ENCODE measurements at regions not wholly inside any gene's neighbourhood (a gene's known extent, or its start where the extent isn't known, plus 50 kb on each side); places are given as distances from the start of the nearest gene placed in this dataset.
"Not testable (repeated sequence)": the region's sequence is repeated elsewhere in the genome, so short reads cannot be mapped to it uniquely, and the experiment has no call there.

DNA sequence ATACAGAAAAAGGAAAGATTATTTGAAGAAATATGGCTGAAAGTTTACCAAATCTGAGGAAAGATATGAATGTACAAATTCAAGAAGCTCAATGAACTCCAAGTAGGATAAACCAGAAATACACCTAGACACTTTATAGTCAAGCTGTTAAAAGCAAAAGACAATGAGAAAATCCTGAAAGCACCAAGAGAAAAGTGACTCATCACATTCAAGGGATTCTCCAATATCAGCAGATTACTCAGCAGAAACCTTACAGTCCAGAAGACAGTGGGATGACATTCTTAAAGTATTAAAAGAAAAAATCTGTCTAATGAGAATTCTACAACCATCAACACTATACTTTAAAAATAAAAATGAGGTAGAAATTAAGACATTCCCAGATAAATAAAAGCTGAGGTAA is 223.8 kb upstream of the ZCCHC13 start:
- DNase-seq: no peak

DNA sequence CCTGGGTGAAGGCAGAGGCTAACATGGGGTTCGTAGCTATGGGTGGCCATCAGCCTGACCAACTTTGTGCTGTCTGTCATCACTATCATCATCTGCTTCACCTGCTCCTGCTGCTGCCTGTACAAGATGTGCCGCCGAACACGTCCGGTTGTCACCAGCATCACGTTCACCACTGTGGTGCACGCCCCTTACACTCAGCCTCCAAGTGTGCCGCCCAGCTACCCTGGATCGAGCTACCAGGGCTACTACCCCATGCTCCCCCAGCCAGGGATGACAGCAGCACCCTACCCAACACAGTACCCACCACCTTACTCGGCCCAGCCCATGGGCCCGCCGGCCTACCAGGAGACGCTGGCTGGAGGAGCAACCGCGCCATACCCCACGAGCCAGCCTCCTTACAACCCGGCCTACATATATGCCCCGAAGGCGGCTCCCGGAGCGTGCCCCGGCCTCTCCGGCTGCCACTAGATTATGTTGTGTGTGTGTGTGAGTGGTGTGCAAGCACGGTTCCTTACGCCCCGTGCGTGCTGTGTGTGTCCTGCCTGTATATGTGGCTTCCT is 213.4 kb upstream of the XIST start:
- no peak for DNase-seq

DNA sequence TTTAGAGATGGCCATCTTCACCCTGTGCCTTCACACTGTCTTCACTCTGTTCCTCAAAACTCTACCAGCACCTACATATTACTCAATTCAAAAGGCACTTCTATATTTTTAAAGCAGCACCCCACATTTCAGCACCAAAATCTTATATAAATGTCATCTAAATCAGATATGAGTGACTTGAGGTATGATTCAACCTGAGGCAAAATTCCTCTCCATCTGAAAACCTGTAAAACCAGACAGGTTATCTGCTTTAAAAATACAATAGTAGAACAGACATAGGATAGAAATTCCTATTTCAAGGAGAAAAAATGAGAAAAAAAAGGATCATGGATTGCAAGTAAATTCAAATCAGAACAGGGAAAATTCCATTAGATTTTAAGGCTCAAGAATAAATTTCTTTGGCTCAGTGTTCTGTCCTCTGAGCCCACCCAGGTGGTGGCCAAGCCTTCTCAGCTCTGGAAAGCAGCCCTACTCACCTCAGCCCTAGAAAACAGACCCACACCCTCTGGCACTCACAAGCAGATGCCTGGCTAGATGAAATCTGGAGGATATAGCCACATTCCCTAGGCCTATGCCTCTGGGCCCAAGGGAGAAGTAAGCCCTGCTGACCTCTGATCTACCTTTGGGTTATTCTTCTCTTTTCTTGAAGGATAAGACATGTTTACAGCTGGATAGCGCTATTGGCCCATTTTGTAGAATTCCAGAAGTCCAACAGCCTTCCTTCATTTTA is 211.1 kb upstream of the XIST start:
- no peak for DNase-seq

DNA sequence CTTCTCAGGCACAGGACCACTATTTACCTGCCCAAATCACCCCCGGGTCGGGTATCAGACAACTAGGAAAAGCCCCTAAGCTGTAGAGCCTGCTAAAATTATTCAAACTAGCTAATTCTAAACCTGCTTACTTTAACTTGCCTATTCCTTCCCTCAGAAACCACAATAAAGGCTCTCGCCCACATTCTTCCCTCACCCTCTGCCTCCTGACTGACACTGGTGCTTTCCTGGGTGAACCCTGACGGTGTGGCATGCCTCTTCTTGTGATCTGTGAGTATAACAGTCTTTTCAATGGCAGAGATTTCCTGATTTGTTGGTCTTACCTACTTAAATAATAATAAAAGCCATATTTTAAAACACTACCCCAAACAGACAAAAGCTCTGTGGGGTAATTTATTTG is 209.4 kb upstream of the XIST start:
- peak in 2 of 56 donors; percentile 0 to 2 for DNase-seq

DNA sequence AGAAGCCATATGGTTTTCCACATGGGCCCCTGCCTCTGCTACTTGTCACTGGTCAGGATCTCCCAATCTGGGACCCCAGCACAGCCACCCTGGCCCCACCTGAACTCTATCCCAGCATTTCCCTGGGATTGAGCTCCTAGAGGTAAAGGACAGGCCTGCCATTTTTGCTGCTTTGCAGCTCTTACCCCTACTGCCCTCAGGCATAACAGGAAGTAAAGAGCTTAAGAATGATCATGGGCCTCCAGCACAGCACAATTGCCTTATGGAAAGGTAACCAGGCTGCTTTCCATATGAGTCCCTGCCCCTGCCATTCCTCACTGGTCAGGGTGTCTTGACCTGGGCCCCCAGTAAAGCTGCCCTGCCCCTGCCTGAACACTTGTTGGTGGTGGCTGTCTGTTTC is 196.6 kb upstream of the XIST start:
- no peak for DNase-seq

DNA sequence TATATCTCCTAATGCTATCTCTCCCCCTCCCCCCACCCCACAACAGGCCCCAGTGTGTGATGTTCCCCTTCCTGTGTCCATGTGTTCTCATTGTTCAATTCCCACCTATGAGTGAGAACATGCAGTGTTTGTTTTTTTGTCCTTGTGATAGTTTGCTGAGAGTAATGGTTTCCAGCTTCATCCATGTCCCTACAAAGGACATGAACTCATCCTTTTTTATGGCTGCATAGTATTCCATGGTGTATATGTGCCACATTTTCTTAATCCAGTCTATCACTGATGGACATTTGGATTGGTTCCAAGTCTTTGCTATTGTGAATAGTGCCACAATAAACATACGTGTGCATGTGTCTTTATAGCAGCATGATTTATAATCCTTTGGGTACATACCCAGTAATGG is 181.6 kb upstream of the XIST start:
- DNase-seq: not testable (repeated sequence)

DNA sequence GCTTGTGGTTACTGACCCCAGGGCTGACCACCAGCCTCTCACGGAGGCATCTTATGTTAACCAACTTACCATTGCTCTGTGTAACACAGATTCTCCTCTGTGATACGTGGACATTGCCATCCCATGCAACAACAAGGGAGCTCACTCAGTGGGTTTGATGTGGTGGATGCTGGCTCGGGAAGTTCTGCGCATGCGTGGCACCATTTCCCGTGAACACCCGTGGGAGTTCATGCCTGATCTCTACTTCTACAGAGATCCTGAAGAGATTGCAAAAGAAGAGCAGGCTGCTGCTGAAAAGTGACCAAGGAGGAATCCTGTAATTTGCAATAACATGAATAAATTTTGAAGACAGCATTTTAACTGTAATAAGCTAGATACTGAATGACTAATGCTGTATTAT is 179.0 kb upstream of the XIST start:
- DNase-seq: not testable (repeated sequence)

DNA sequence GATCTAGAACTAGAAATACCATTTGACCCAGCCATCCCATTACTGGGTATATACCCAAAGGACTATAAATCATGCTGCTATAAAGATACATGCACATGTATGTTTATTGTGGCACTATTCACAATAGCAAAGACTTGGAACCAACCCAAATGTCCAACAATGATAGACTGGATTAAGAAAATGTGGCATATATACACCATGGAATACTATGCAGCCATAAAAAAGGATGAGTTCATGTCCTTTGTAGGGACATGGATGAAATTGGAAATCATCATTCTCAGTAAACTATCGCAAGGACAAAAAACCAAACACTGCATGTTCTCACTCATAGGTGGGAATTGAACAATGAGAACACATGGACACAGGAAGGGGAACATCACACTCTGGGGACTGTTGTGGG is 178.3 kb upstream of the XIST start:
- DNase-seq: not testable (repeated sequence)

DNA sequence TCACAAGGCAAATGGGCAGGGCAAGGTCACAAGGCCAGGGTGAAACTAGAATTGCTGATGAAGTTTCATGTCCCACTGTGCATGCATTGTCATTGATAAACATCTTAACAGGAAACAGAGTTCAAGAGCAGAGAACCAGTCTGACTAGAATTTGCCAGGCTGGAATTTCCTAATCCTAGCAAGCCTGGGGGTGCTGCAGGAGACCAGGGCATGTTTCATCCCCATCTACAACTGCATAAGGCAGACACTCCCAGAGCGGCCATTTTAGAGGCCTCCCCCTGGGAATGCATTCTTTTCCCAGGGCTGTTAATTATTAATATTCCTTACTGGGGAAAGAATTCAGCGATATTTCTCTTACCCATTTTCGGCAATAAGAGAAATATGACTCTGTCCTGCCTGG is 172.6 kb upstream of the XIST start:
- DNase-seq: not testable (repeated sequence)

DNA sequence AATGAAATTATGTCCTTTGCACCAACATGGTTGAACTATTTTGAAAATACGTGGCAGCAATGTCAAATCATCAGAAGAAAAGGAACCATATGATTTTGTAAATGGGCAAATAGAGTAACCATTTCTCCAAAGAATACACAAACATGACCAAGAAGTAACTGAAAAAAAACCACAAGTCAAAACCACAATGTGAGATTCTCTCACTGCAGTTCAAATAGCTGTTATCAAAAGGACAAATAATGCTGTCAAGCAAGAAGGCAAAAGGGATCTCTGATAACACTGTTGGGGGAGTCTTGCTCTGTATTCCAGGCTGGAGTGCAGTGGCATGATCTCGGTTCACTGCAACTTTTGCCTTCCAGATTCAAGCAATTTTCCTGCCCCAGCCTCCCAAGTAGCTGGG is 170.7 kb upstream of the XIST start:
- DNase-seq: no peak

DNA sequence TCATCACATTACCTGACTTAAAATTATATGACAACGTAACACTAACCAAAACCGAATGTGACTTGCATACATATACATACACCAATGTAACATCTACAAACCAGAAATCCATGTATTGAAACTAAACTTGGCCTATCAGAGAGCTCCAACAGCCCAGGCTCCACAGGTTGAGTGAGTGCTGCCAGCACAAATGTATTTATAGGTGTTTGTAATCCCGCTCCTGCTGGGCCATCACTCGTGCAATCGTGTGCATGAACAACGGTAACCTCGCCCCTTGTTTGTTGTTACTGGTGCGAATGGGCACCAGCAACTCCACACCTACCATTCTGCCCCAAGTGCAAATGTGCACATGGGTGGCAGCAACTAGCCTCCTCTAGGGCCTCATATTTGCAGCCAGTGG is 165.7 kb upstream of the XIST start:
- no peak for DNase-seq

DNA sequence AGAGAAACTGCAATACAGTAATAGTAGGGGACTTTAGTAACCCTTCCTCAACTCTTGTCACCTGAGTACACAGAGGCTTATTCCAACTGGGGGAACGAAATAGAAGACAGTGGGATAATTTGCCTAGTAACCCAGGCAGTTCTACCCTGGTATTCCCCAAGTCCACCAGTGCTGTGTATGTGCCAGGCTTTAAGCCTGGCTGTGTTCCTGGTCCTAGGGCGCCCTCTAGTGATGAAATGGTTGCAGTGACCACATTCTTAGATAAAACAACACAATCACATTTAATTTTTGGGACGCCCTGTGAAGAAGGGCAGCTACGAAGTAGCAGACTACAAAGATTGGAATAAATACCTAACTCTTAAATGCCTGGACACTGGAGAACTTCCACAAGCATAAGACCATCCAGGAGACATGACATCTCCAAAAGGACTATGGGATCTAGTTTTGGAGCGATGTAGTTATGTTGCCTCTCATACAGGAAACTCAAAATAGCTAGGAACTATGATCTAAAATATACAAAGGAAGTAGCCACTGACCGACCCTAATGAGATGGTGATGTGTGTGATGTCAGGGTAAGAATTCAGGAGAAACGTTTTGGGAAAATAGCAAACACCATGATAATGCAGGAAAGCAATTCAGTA is 163.0 kb upstream of the XIST start:
- peak in 47 of 56 donors; percentile 0 to 64 (median 15) for DNase-seq

DNA sequence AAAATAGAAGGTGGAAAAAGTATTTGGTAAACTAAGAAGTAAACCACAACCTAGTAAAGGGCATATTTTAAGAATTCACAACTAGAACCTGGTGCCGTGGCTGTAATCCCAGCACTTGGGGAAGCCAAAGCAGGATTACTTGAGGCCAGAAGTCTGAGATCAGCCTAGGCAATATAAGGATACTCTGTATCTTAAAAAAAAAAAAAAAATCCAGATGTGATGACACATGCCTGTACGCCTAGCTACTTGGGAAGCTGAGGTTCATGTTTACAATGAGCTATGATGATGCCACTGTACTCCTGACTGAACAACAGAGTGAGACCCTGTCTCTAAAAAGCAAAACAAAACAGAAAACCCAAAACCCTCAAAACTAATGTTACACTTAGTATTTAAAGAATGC is 156.5 kb upstream of the XIST start:
- no peak for DNase-seq

DNA sequence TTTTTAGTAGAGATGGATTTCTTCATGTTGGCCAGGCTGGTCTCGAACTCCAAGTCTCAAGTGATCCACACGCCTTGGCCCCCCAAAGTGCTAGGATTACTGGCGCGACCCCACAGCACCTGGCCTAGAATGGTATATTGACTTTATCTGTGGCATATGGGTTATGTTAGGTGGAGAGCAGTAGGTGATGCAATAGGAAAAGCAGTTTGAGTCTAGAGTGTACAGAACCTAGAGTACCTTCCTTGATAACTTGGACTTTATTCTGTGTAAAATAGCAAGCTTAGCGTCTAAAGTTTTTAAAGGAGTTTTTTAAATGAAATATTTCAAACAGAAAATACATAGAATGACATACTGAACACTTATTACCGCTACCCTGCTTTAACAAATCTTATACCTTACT is 139.5 kb upstream of the XIST start:
- DNase-seq: no peak

DNA sequence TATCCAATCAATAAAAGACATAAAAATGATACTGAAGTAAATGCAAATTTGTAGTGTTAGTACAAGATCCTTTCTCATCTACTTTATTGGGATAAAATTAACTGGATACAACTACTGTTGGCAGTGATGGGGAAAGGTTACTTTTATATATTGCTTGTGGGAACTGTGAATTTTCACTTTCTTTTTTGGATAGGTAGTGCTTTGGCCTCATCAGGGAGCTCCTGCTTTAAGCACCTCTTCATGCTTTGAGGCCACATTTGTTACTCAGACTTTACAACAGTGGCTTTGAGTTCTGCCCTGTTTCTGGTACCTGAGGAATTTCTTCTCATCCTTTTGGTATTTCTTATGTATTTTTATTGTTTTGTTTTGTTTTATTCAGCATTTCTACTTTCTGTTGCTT is 134.7 kb upstream of the XIST start:
- no peak for DNase-seq

DNA sequence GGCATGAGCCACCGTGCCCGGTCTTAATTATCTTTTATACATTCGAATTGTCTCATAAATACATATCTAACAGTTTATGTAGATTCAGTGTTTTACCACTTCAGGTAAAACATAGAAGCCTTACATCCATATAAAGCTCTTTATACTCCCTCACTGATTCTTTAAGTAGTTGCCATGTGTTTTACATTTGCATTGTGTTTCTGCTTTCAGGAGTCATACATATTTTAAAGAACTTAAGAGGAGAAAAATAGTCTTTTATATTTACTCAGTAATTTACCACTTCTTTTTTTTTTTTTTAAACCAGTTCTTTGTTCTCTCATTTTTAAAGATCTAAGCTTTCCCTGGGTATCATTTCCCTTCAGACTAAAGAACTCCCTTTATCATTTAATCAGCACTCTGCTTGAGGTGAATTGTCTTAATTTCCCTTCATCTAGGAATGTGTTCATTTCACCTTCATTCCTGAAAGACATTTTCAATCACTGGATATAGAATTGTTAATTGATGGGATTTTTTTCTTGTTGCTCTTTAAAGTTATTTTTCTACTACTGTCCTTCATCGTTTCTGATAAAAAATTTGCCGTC is 127.1 kb upstream of the XIST start:
- no peak for DNase-seq

DNA sequence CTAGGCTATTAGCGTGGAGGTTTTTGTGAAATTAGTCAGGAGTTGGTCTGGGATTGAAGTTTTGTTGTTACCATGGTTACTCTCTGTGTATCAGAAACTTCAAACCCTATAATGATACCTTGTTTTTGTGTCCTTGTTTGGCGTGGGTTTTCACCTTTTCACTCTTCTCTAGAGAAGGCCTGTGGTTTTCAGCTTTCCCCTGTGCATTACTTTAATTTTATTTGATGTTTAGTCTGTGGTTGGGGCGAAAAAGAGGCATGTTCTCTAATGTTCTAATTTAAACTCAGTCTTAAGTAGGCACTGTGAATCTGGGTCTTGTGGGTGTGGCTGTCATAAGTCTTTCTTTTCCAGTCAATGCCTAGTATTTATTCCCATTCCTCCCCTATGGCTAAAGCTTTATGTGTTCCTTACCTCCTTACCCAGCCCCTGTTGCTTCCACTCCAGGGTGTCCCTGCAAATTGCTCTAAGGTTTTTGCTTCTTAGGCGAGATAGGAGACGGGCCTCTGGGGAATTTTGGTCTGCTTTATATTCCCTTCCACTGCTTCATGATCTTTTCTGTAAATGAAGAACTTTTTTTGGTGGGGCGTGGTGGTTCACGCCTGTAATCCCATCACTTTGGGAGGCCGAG is 125.1 kb upstream of the XIST start:
- no peak for DNase-seq

DNA sequence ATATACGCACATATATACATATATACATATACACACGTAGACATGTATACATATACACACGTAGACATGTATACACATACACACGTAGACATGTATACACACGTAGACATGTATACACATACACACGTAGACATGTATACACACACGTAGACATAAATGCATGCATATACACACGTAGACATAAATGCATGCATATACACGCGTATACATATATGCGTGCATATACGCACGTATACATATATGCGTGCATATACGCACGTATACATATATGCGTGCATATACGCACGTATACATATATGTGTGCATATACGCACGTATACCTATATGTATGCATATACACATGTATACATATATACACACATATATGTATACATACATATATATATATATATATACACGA is 114.9 kb upstream of the XIST start:
- DNase-seq: not testable (repeated sequence)

DNA sequence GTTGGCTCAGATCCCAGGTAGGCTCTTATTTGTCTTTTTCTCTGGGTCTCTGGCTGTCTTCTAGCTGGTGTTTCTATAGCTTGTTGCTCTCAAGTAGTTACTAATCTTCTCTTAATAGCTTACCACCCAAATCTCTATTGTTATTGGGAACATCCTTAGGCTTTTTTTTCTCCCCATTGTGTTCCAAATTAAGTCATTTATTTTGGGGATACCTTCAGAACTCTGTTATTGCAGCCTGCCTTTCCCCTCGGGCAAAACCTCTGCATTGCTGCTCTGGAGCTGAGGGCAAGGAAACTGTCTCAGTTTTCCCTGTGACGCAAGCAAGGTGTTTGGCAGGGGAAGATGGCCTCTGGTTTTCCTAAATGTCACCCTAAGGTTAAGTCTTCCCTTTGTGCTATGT is 113.3 kb upstream of the XIST start:
- no peak for DNase-seq

DNA sequence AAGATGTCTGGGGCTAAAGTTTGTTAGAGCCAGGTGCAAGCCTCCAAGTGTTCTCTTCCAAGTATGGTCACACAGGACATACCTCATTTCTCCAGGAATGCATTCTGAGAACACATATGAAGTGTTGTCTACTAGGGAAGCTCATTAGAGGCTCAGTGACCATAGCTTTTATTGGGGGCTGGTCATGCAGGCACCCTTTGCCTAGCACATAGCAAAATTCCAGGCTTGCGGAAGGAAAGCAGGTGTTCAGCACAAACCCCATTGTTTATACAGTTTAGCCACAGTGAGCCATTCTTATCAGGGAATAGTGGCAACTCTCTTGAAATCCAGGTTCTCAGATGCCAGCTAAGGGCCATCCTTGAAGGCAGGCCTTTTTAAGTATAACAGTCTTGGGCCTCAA is 112.1 kb upstream of the XIST start:
- no peak for DNase-seq

DNA sequence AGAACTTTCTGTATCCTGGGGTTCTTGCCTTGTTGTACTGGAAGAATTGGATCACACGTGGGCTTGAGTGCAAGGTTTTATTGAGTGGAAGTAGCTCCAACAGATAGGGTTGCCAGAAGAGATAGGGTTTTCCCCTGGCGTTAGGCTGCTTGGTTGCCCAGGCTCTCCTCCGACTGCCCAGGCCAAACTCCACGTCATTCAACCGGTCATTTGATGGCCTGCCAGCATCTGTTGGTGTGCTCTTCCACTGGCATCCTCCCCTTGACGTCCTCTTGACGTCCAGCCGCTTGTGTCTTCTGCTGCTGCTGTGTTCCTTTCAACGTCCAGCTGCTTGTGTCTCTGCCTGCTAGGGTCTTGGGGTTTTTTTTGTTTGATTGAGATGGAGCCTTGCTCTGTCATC is 111.2 kb upstream of the XIST start:
- peak in 17 of 56 donors; percentile 0 to 41 (median 3) for DNase-seq

DNA sequence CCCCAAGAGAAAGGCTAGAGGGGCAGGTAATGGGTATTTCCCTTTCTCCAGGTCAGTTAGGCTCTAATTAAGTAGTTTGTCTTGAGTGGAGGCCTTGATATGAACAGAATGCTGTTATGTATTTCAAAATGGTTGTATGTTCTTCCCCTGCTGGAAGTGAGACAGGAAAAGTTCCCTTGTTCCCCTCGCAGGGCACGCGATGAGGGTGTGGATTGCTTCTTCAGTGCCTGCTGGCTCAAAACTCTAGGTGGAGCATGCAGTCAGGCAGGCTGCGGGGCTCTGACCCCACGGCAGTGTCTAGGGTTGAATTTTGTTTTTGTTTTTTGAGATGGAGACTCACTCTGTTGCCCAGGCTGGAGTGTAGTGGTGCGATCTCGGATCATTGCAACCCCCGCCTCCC is 110.4 kb upstream of the XIST start:
- DNase-seq: no peak

Data from nucleus accumbens (tissue), 56 donors.